Osteoblast (primary cell): ENCODE measurements at regions not wholly inside any gene's neighbourhood (a gene's known extent, or its start where the extent isn't known, plus 50 kb on each side); places are given as distances from the start of the nearest gene placed in this dataset.
"Not testable (repeated sequence)": the region's sequence is repeated elsewhere in the genome, so short reads cannot be mapped to it uniquely, and the experiment has no call there.

Experiments used
- DNase-seq: peaks from one replicate; pipeline ENCODE4 v3.0.0; 2011; ENCODE audit warnings: low spot score, mixed read lengths; ENCODE audit not compliant: insufficient read length; ENCODE audit errors: missing footprints
- H2AFZ ChIP-seq: 2 replicates; pipeline ENCODE4 v1.6.0; 2011; ENCODE audit warnings: mild to moderate bottlenecking, low read length
- H3K27ac ChIP-seq: 2 replicates; pipeline ENCODE4 v1.5.1; 2011; ENCODE audit warnings: mild to moderate bottlenecking, low read depth, low read length, moderate library complexity
- H3K27me3 ChIP-seq: 2 replicates; pipeline ENCODE4 v1.6.0; 2012; ENCODE audit warnings: mild to moderate bottlenecking, control low read depth, inconsistent platforms, low read length, moderate library complexity; ENCODE audit not compliant: insufficient read depth
- H3K36me3 ChIP-seq: 2 replicates; pipeline ENCODE4 v1.5.1; 2011; ENCODE audit warnings: mild to moderate bottlenecking, low read length, control low read depth, moderate library complexity; ENCODE audit not compliant: insufficient read depth
- H3K4me1 ChIP-seq: 2 replicates; pipeline ENCODE4 v1.5.1; 2011; ENCODE audit warnings: mild to moderate bottlenecking, low read length, control low read depth, moderate library complexity; ENCODE audit not compliant: insufficient read depth
- H3K4me2 ChIP-seq: 2 replicates; pipeline ENCODE4 v1.6.0; 2011; ENCODE audit warnings: mild to moderate bottlenecking, low read length; ENCODE audit not compliant: insufficient read depth
- H3K4me3 ChIP-seq: fragments of 200-600 bp; sonication (generic); 3 replicates; pipeline ENCODE4 v1.5.1; 2012; ENCODE audit warnings: mild to moderate bottlenecking, low read length, inconsistent platforms; ENCODE audit not compliant: insufficient read depth
- H3K79me2 ChIP-seq: 2 replicates; pipeline ENCODE4 v1.6.0; 2012; ENCODE audit warnings: mild to moderate bottlenecking, low read length, control low read depth, inconsistent platforms; ENCODE audit not compliant: insufficient read depth
- H3K9me3 ChIP-seq: 2 replicates; pipeline ENCODE4 v1.5.1; 2011; ENCODE audit warnings: low read depth, low read length, control low read depth
- H4K20me1 ChIP-seq: 2 replicates; pipeline ENCODE4 v1.6.0; 2012; ENCODE audit warnings: mild to moderate bottlenecking, low read length, control low read depth; ENCODE audit not compliant: insufficient read depth
- CTCF ChIP-seq: IDR thresholded peaks from 2 replicates; pipeline ENCODE4 v1.5.1; 2011; ENCODE audit warnings: mild to moderate bottlenecking, low read depth, low read length, moderate library complexity; ENCODE audit errors: extremely low read depth

- Histone ChIP-seq H4K20me1 (no peaks in the 10 kb centered on the region), H3K79me2 (no peaks in the 10 kb centered on the region), H3K36me3 (no peaks in the 10 kb centered on the region), H3K4me2 (no peak overlapping the region), H3K9me3 (no peaks in the 10 kb centered on the region), H3K4me1 (peaks cover 17% of the 10 kb centered on the region), H3K27me3 (no peaks in the 10 kb centered on the region), H3K27ac (no peak overlapping the region), H2AFZ (no peak overlapping the region), H3K4me3 (no peak overlapping the region)
- no peak for DNase-seq
- no peak for TF ChIP-seq CTCF
These were observed 57.4 kb upstream of the TFRC start for GRCh38 chr3:196139281-196139680.

GRCh38 chr3:196138482-196139254 is 56.8 kb upstream of the TFRC start:
- DNase-seq = peak; percentile 49
- H3K4me1 ChIP-seq = peaks cover 15% of the 10 kb centered on the region
- TF ChIP-seq CTCF = no peak
- no peaks in the 10 kb centered on the region for H3K27me3 ChIP-seq
- no peak overlapping the region for H3K4me3 ChIP-seq
- no peaks in the 10 kb centered on the region for H3K9me3 ChIP-seq
- H3K36me3 ChIP-seq = no peaks in the 10 kb centered on the region
- H3K27ac ChIP-seq = no peak overlapping the region
- H3K79me2 ChIP-seq = no peaks in the 10 kb centered on the region
- H2AFZ ChIP-seq = no peak overlapping the region
- no peak overlapping the region for H3K4me2 ChIP-seq
- no peaks in the 10 kb centered on the region for H4K20me1 ChIP-seq

GRCh38 chr3:196136640-196136989 is 54.7 kb upstream of the TFRC start:
- H3K4me2 ChIP-seq, H3K27ac ChIP-seq, H4K20me1 ChIP-seq, DNase-seq, H2AFZ ChIP-seq, H3K4me1 ChIP-seq, H3K4me3 ChIP-seq, H3K79me2 ChIP-seq, H3K9me3 ChIP-seq, H3K27me3 ChIP-seq, H3K36me3 ChIP-seq: not testable (repeated sequence)

- H3K27ac ChIP-seq = no peak overlapping the region
- H3K36me3 ChIP-seq = no peaks in the 10 kb centered on the region
- no peaks in the 10 kb centered on the region for H3K27me3 ChIP-seq
- no peak for TF ChIP-seq CTCF
- H2AFZ ChIP-seq = peak overlapping the region; percentile 28
- H3K4me1 ChIP-seq = peaks cover 9% of the 10 kb centered on the region
- no peak overlapping the region for H3K4me3 ChIP-seq
- peak; percentile 82 for DNase-seq
- H3K4me2 ChIP-seq = no peak overlapping the region
- no peaks in the 10 kb centered on the region for H4K20me1 ChIP-seq
- H3K9me3 ChIP-seq = no peaks in the 10 kb centered on the region
- H3K79me2 ChIP-seq = no peaks in the 10 kb centered on the region
These were observed 54.1 kb upstream of the TFRC start for GRCh38 chr3:196135693-196136639.
